ENCODE measurements at regions not wholly inside any gene's neighbourhood (a gene's known extent, or its start where the extent isn't known, plus 50 kb on each side); places are given as distances from the start of the nearest gene placed in this dataset.

- DNase-seq (ENCODE audit: low spot score): no peak
- ChIA-PET POLR2A (ENCODE audit: low non-redundant PET) (no interaction called here), CTCF (no interaction called here)
- no peak for TF ChIP-seq CTCF (conservative IDR thresholded peaks at IDR 0.05; ENCODE audit: low read depth)
- no peak overlapping the region for H3K27ac ChIP-seq
Measured at GRCh38 chr16:17839272-17839671, 368.5 kb upstream of the XYLT1 start.

- TF ChIP-seq CTCF (conservative IDR thresholded peaks at IDR 0.05; ENCODE audit: low read depth): no peak
- no peak overlapping the region for H3K27ac ChIP-seq
- POLR2A ChIA-PET (ENCODE audit: low non-redundant PET): no interaction called here
- CTCF ChIA-PET: no interaction called here
- peak; percentile 84 for DNase-seq (ENCODE audit: low spot score)
Measured at GRCh38 chr16:17836868-17837602, 366.3 kb upstream of the XYLT1 start.

- ChIA-PET POLR2A (ENCODE audit: low non-redundant PET) (no interaction called here), CTCF (no interaction called here)
- no peak for DNase-seq (ENCODE audit: low spot score)
- no peak for TF ChIP-seq CTCF (conservative IDR thresholded peaks at IDR 0.05; ENCODE audit: low read depth)
- H3K27ac ChIP-seq: no peak overlapping the region
Measured at GRCh38 chr16:17835118-17835876, 364.5 kb upstream of the XYLT1 start.

- peak; percentile 36 for DNase-seq (ENCODE audit: low spot score)
- ChIA-PET POLR2A (ENCODE audit: low non-redundant PET) (no interaction called here), CTCF (no interaction called here)
- no peak for TF ChIP-seq CTCF (conservative IDR thresholded peaks at IDR 0.05; ENCODE audit: low read depth)
- H3K27ac ChIP-seq: no peak overlapping the region
Measured at GRCh38 chr16:17832738-17833137, 362.0 kb upstream of the XYLT1 start.

- POLR2A ChIA-PET (ENCODE audit: low non-redundant PET): no interaction called here
- DNase-seq (ENCODE audit: low spot score): no peak
- TF ChIP-seq CTCF (conservative IDR thresholded peaks at IDR 0.05; ENCODE audit: low read depth): no peak
- CTCF ChIA-PET: no interaction called here
- H3K27ac ChIP-seq: no peak overlapping the region
Measured at GRCh38 chr16:17831330-17831729, 360.6 kb upstream of the XYLT1 start.

GRCh38 chr16:17830651-17831050, 359.9 kb upstream of the XYLT1 start:
- H3K27ac ChIP-seq: no peak overlapping the region
- ChIA-PET CTCF (no interaction called here), POLR2A (ENCODE audit: low non-redundant PET) (no interaction called here)
- no peak for DNase-seq (ENCODE audit: low spot score)
- no peak for TF ChIP-seq CTCF (conservative IDR thresholded peaks at IDR 0.05; ENCODE audit: low read depth)

Data from RWPE1 (cell line).